ENCODE measurements at regions not wholly inside any gene's neighbourhood (a gene's known extent, or its start where the extent isn't known, plus 50 kb on each side); places are given as distances from the start of the nearest gene placed in this dataset.
"Not testable (repeated sequence)": the region's sequence is repeated elsewhere in the genome, so short reads cannot be mapped to it uniquely, and the experiment has no call there.

GRCh38 chr1:814543-814942 is 109.2 kb upstream of the SAMD11 start:
- H3K23me2 ChIP-seq (ENCODE audit: low read depth, low read length); H3K4ac ChIP-seq (replicated peaks; ENCODE audit: insufficient read length, low read depth, low read length); H3K4me1 ChIP-seq (replicated peaks in 1 of 4; ENCODE audit: control insufficient read depth in 3 of 4, insufficient read depth in 4 of 4, low read length in 3 of 4); H3K27me3 ChIP-seq (replicated peaks in 1 of 4; ENCODE audit: control insufficient read depth in 3 of 4, extremely low read depth in 1 of 4, insufficient read depth in 3 of 4, low read length in 3 of 4); H2BK15ac ChIP-seq (ENCODE audit: low read length); FAIRE-seq; H2BK5ac ChIP-seq (ENCODE audit: low read depth, low read length); H3K4me3 ChIP-seq (ENCODE audit: extremely low read depth in 1 of 4, insufficient read depth in 2 of 4, low read depth in 3 of 4, low read length in 4 of 4); H4K8ac ChIP-seq (ENCODE audit: extremely low read depth, insufficient read depth, low read length); POLR2A ChIA-PET (ENCODE audit: partially characterized antibody); H3K56ac ChIP-seq (replicated peaks; ENCODE audit: insufficient read length, low read depth, low read length); H3K79me2 ChIP-seq (ENCODE audit: control insufficient read depth in 1 of 2, insufficient read depth in 2 of 2, low read length in 2 of 2); H2BK20ac ChIP-seq (ENCODE audit: low read length); H3K9ac ChIP-seq (replicated peaks in 1 of 4; ENCODE audit: extremely low read depth in 1 of 4, low read depth in 3 of 4, low read length in 3 of 4); H3K14ac ChIP-seq (ENCODE audit: insufficient read length); H3K4me2 ChIP-seq (ENCODE audit: insufficient read depth in 1 of 2, low read depth in 2 of 2, low read length in 2 of 2); H4K20me1 ChIP-seq (replicated peaks in 1 of 2; ENCODE audit: control insufficient read depth in 1 of 2, insufficient read depth in 2 of 2, low read length in 2 of 2); H3K23ac ChIP-seq (ENCODE audit: insufficient read length); H2AFZ ChIP-seq (ENCODE audit: low read length); H3K18ac ChIP-seq (ENCODE audit: extremely low read depth, low read length); H2BK12ac ChIP-seq (ENCODE audit: low read depth, low read length); H3K9me3 ChIP-seq (ENCODE audit: insufficient read depth in 2 of 2, low read depth in 1 of 2, low read length in 1 of 2); H3K79me1 ChIP-seq (ENCODE audit: low read depth, low read length); H2AK5ac ChIP-seq (ENCODE audit: low read depth, low read length); H4K5ac ChIP-seq (ENCODE audit: insufficient read length, low read depth, low read length); DNase-seq (ENCODE audit: low read depth in 1 of 2, low spot score in 2 of 2); H3K27ac ChIP-seq (ENCODE audit: low read depth, low read length); H3K36me3 ChIP-seq (ENCODE audit: control insufficient read depth in 2 of 4, insufficient read depth in 4 of 4, low read length in 3 of 4); CTCF ChIA-PET (ENCODE audit: partially characterized antibody); H2BK120ac ChIP-seq (replicated peaks; ENCODE audit: low read depth, low read length); H4K91ac ChIP-seq (replicated peaks; ENCODE audit: insufficient read length, low read length): not testable (repeated sequence)
- WGBS, 2 experiments (ENCODE audit: extremely low coverage in 1 of 2, insufficient coverage in 1 of 2, insufficient read length in 1 of 2, insufficient replicate concordance in 2 of 2, low coverage in 1 of 2, low lambda C conversion rate in 2 of 2, missing lambda C conversion rate in 1 of 2): 97% methylated on average over 3 of the region's 7 CpGs; no CpG with 5 or more reads in 1 of the 2 experiments

GRCh38 chr1:815147-815922 is 108.4 kb upstream of the SAMD11 start:
- H3K4me3 ChIP-seq (ENCODE audit: extremely low read depth in 1 of 4, insufficient read depth in 2 of 4, low read depth in 3 of 4, low read length in 4 of 4); FAIRE-seq: not testable (repeated sequence)

More at GRCh38 chr1:815147-815922, 108.4 kb upstream of the SAMD11 start:
- H4K5ac ChIP-seq (ENCODE audit: insufficient read length, low read depth, low read length); H4K20me1 ChIP-seq (replicated peaks in 1 of 2; ENCODE audit: control insufficient read depth in 1 of 2, insufficient read depth in 2 of 2, low read length in 2 of 2); H3K4me1 ChIP-seq (replicated peaks in 1 of 4; ENCODE audit: control insufficient read depth in 3 of 4, insufficient read depth in 4 of 4, low read length in 3 of 4); H3K4me2 ChIP-seq (ENCODE audit: insufficient read depth in 1 of 2, low read depth in 2 of 2, low read length in 2 of 2); H3K23ac ChIP-seq (ENCODE audit: insufficient read length); H3K9ac ChIP-seq (replicated peaks in 1 of 4; ENCODE audit: extremely low read depth in 1 of 4, low read depth in 3 of 4, low read length in 3 of 4); H3K18ac ChIP-seq (ENCODE audit: extremely low read depth, low read length); H3K36me3 ChIP-seq (ENCODE audit: control insufficient read depth in 2 of 4, insufficient read depth in 4 of 4, low read length in 3 of 4); H2BK15ac ChIP-seq (ENCODE audit: low read length); H3K27me3 ChIP-seq (replicated peaks in 1 of 4; ENCODE audit: control insufficient read depth in 3 of 4, extremely low read depth in 1 of 4, insufficient read depth in 3 of 4, low read length in 3 of 4); H2BK120ac ChIP-seq (replicated peaks; ENCODE audit: low read depth, low read length); H3K14ac ChIP-seq (ENCODE audit: insufficient read length); H3K23me2 ChIP-seq (ENCODE audit: low read depth, low read length); H2AFZ ChIP-seq (ENCODE audit: low read length); H3K27ac ChIP-seq (ENCODE audit: low read depth, low read length); H3K56ac ChIP-seq (replicated peaks; ENCODE audit: insufficient read length, low read depth, low read length); H2BK12ac ChIP-seq (ENCODE audit: low read depth, low read length); H4K8ac ChIP-seq (ENCODE audit: extremely low read depth, insufficient read depth, low read length); H2BK5ac ChIP-seq (ENCODE audit: low read depth, low read length); H3K79me2 ChIP-seq (ENCODE audit: control insufficient read depth in 1 of 2, insufficient read depth in 2 of 2, low read length in 2 of 2); H3K79me1 ChIP-seq (ENCODE audit: low read depth, low read length); H3K4ac ChIP-seq (replicated peaks; ENCODE audit: insufficient read length, low read depth, low read length); CTCF ChIA-PET (ENCODE audit: partially characterized antibody); POLR2A ChIA-PET (ENCODE audit: partially characterized antibody); H4K91ac ChIP-seq (replicated peaks; ENCODE audit: insufficient read length, low read length); H2BK20ac ChIP-seq (ENCODE audit: low read length); DNase-seq (ENCODE audit: low read depth in 1 of 2, low spot score in 2 of 2); H2AK5ac ChIP-seq (ENCODE audit: low read depth, low read length); H3K9me3 ChIP-seq (ENCODE audit: insufficient read depth in 2 of 2, low read depth in 1 of 2, low read length in 1 of 2): not testable (repeated sequence)
- WGBS, 2 experiments (ENCODE audit: extremely low coverage in 1 of 2, insufficient coverage in 1 of 2, insufficient read length in 1 of 2, insufficient replicate concordance in 2 of 2, low coverage in 1 of 2, low lambda C conversion rate in 2 of 2, missing lambda C conversion rate in 1 of 2): 93% methylated on average over 2 of the region's 4 CpGs; no CpG with 5 or more reads in 1 of the 2 experiments

Data from H1 (cell line).